Vagina (tissue), 2 donors: ENCODE measurements at regions not wholly inside any gene's neighbourhood (a gene's known extent, or its start where the extent isn't known, plus 50 kb on each side); places are given as distances from the start of the nearest gene placed in this dataset.

Source experiments
- POLR2AphosphoS5 ChIP-seq, 2 donors: sonication (generic); formaldehyde crosslinking; IDR thresholded peaks; one replicate each; pipeline ENCODE4 v1.9.0; 2017; ENCODE audit warnings: antibody characterized with exemption in 2 of 2, mild to moderate bottlenecking in 2 of 2, low read depth in 1 of 2; ENCODE audit not compliant: insufficient read depth in 1 of 2
- TF ChIP-seq, protein P1 (sequence below), 3 experiments: fragments of 450-650 bp in 2 of 3; fragments of 200-600 bp in 1 of 3; sonication (generic) in 1 of 3; IDR thresholded peaks; one replicate each; pipeline ENCODE4 v1.5.1; 2017 to 2019; ENCODE audit warnings: antibody characterized with exemption in 3 of 3, mild to moderate bottlenecking in 2 of 3, moderate library complexity in 2 of 3

DNA sequence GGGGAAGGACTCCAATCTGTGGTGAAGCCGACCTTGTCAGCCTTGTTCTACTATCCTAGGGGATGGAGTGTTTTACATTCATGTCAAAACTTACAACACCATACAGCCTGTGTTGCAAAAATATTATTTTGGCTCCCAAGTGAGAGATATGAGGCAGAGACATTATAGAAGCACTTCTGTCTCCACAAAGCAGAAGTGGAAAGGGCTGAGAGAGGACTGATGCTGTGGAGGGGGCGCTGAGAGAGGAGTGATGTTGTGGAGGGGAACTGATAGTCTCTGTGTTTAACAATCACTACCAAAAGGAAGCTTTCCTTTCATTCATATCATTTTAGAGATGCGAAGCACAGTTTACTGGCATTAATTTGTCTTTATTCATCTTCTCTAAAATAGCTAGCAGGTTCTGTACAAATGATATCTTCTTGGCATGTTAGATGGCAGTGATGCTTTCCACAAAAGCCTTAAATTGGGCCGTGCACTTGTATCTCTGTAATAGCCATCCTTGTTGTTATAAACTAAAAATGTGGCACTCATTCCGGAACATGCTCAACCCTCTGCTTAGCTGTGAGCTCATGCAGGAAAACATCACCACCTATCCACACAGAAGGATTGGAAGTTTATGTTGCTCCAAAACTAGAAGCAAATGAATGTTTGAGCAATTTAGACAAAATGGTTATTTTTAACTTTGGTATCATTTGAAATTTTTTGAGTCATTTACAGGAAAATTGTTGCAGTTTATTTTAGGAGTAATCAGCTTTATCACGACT is 134.6 kb upstream of the TP63 start:
- no peak for TF ChIP-seq POLR2AphosphoS5 (IDR thresholded peaks at IDR 0.05; ENCODE audit: insufficient read depth in 1 of 2, low read depth in 1 of 2)
- TF ChIP-seq, protein P1, sequence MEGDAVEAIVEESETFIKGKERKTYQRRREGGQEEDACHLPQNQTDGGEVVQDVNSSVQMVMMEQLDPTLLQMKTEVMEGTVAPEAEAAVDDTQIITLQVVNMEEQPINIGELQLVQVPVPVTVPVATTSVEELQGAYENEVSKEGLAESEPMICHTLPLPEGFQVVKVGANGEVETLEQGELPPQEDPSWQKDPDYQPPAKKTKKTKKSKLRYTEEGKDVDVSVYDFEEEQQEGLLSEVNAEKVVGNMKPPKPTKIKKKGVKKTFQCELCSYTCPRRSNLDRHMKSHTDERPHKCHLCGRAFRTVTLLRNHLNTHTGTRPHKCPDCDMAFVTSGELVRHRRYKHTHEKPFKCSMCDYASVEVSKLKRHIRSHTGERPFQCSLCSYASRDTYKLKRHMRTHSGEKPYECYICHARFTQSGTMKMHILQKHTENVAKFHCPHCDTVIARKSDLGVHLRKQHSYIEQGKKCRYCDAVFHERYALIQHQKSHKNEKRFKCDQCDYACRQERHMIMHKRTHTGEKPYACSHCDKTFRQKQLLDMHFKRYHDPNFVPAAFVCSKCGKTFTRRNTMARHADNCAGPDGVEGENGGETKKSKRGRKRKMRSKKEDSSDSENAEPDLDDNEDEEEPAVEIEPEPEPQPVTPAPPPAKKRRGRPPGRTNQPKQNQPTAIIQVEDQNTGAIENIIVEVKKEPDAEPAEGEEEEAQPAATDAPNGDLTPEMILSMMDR (IDR thresholded peaks at IDR 0.05) = no peak
